HEK293T (cell line): ENCODE measurements at regions not wholly inside any gene's neighbourhood (a gene's known extent, or its start where the extent isn't known, plus 50 kb on each side); places are given as distances from the start of the nearest gene placed in this dataset.

Experiments
- ELF4 ChIP-seq: fragments of 450-650 bp; IDR thresholded peaks from 2 replicates; pipeline ENCODE4 v1.6.1; 2017; ENCODE audit warnings: antibody characterized with exemption
- FOXA1 ChIP-seq: fragments of 450-650 bp; IDR thresholded peaks from 2 replicates; pipeline ENCODE4 v1.6.1; 2016; ENCODE audit warnings: mild to moderate bottlenecking
- FOXK2 ChIP-seq: fragments of 450-650 bp; IDR thresholded peaks from 2 replicates; pipeline ENCODE4 v1.6.1; 2016; ENCODE audit warnings: mild to moderate bottlenecking
- FOXM1 ChIP-seq: fragments of 450-650 bp; IDR thresholded peaks from 2 replicates; pipeline ENCODE4 v1.6.1; 2017; ENCODE audit warnings: mild to moderate bottlenecking, borderline replicate concordance
- LEF1 ChIP-seq: fragments of 450-650 bp; IDR thresholded peaks from 2 replicates; pipeline ENCODE4 v1.6.1; 2017; ENCODE audit warnings: mild to moderate bottlenecking, borderline replicate concordance
- NFRKB ChIP-seq: fragments of 450-650 bp; IDR thresholded peaks from 2 replicates; pipeline ENCODE4 v1.6.1; 2016; ENCODE audit warnings: mild to moderate bottlenecking, moderate library complexity
- PKNOX1 ChIP-seq: fragments of 450-650 bp; IDR thresholded peaks from 2 replicates; pipeline ENCODE4 v1.6.1; 2016
- SUZ12 ChIP-seq: fragments of 450-650 bp; IDR thresholded peaks from 2 replicates; pipeline ENCODE4 v1.6.1; 2016; ENCODE audit warnings: mild to moderate bottlenecking
- ZNF384 ChIP-seq: fragments of 450-650 bp; IDR thresholded peaks from 2 replicates; pipeline ENCODE4 v1.6.1; 2016

GRCh38 chr6:105897131-105897530 lies 189.0 kb upstream of the PRDM1 start:
- TF ChIP-seq FOXK2 (no peak), PKNOX1 (no peak), FOXM1 (no peak), FOXA1 (no peak), ELF4 (no peak), NFRKB (no peak), SUZ12 (no peak), LEF1 (no peak), ZNF384 (no peak)
